AG04449 (cell line): ENCODE measurements at regions not wholly inside any gene's neighbourhood (a gene's known extent, or its start where the extent isn't known, plus 50 kb on each side); places are given as distances from the start of the nearest gene placed in this dataset.

Experiments
- CTCF ChIA-PET: fragments of 350-600 bp; formaldehyde crosslinking; extraction: SDS; loops from one replicate; lab custom pipeline; 2021; ENCODE audit warnings: antibody characterized with exemption; lab: Yijun Ruan, JAX
- POLR2A ChIA-PET: fragments of 400-600, 350-600 bp; formaldehyde crosslinking; extraction: SDS; loops from one replicate; lab custom pipeline; 2020; ENCODE audit warnings: antibody characterized with exemption, inconsistent platforms; lab: Yijun Ruan, JAX
- DNase-seq: peaks from one replicate; pipeline ENCODE4 v3.0.0-alpha.2; 2010; ENCODE audit warnings: low read depth, low spot score
- H3K4me3 ChIP-seq: 2 replicates; pipeline ENCODE4 v1.5.1; 2011; ENCODE audit warnings: low read depth, mild to moderate bottlenecking, control low read depth, low read length
- TF ChIP-seq, protein P1 (sequence below): IDR thresholded peaks from one replicate; pipeline ENCODE4 v1.5.1; 2011; ENCODE audit warnings: mild to moderate bottlenecking, moderate library complexity, low read length, control low read depth, inconsistent platforms; ENCODE audit not compliant: insufficient read depth; ENCODE audit errors: missing control alignments

DNA sequence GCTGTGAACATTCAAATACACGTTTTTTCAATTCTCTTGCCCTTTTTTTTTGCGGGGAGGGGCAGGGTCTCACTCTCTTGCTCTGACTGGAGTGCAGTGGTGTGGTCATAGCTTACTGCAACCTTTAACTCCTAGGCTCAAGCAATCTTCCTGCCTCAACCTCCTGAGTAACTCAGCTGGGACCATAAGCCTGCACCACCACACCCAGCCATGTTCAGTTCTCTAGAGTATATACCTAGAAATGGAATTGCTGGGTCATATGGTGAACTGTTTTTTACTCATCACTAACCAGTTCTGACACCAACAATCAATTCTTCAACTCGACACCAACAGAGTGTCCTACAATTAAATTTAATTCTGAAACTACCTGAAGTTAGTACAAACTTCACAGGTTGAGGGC lies 85.5 kb upstream of the ZNF169 start:
- H3K4me3 ChIP-seq: no peak overlapping the region
- CTCF ChIA-PET: interaction anchor here (1.0 to 1.9 kb wide), 2 partner anchors 107 to 109 kb away, joined by 4 to 6 read pairs; no protein-coding TSS in a partner anchor
- TF ChIP-seq, protein P1, sequence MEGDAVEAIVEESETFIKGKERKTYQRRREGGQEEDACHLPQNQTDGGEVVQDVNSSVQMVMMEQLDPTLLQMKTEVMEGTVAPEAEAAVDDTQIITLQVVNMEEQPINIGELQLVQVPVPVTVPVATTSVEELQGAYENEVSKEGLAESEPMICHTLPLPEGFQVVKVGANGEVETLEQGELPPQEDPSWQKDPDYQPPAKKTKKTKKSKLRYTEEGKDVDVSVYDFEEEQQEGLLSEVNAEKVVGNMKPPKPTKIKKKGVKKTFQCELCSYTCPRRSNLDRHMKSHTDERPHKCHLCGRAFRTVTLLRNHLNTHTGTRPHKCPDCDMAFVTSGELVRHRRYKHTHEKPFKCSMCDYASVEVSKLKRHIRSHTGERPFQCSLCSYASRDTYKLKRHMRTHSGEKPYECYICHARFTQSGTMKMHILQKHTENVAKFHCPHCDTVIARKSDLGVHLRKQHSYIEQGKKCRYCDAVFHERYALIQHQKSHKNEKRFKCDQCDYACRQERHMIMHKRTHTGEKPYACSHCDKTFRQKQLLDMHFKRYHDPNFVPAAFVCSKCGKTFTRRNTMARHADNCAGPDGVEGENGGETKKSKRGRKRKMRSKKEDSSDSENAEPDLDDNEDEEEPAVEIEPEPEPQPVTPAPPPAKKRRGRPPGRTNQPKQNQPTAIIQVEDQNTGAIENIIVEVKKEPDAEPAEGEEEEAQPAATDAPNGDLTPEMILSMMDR: no peak
- DNase-seq: no peak
- POLR2A ChIA-PET: interaction anchor here (1.5 kb wide), 1 partner anchor 14 kb away, joined by 3 read pairs; no protein-coding TSS in a partner anchor

- no peak overlapping the region for H3K4me3 ChIP-seq
- CTCF ChIA-PET: interaction anchor here (1.0 to 1.9 kb wide), 2 partner anchors 108 to 110 kb away, joined by 4 to 6 read pairs; no protein-coding TSS in a partner anchor
- TF ChIP-seq, protein P1: no peak
- POLR2A ChIA-PET: interaction anchor here (1.5 kb wide), 1 partner anchor 15 kb away, joined by 3 read pairs; no protein-coding TSS in a partner anchor
- no peak for DNase-seq
Measured at GRCh38 chr9:94174164-94174563, 84.9 kb upstream of the ZNF169 start.

GRCh38 chr9:94175669-94176068 lies 83.4 kb upstream of the ZNF169 start:
- no peak overlapping the region for H3K4me3 ChIP-seq
- ChIA-PET CTCF (no interaction called here), POLR2A (no interaction called here)
- DNase-seq: no peak
- TF ChIP-seq, protein P1: no peak

GRCh38 chr9:94176608-94177007 lies 82.5 kb upstream of the ZNF169 start:
- no peak overlapping the region for H3K4me3 ChIP-seq
- ChIA-PET CTCF (interaction anchor here (1.1 kb wide), 1 partner anchor 112 kb away, joined by 3 read pairs; no protein-coding TSS in a partner anchor), POLR2A (interaction anchor here (0.8 kb wide), 1 partner anchor 19 kb away, joined by 4 read pairs; no protein-coding TSS in a partner anchor)
- no peak for DNase-seq
- TF ChIP-seq, protein P1: no peak

- CTCF ChIA-PET: interaction anchor here (0.8 to 1.5 kb wide), 3 partner anchors 10 to 165 kb away, joined by 3 read pairs; no protein-coding TSS in a partner anchor
- POLR2A ChIA-PET: no interaction called here
- TF ChIP-seq, protein P1: no peak
- DNase-seq: no peak
- no peak overlapping the region for H3K4me3 ChIP-seq
Measured at GRCh38 chr9:94178927-94179326, 80.2 kb upstream of the ZNF169 start.

DNA sequence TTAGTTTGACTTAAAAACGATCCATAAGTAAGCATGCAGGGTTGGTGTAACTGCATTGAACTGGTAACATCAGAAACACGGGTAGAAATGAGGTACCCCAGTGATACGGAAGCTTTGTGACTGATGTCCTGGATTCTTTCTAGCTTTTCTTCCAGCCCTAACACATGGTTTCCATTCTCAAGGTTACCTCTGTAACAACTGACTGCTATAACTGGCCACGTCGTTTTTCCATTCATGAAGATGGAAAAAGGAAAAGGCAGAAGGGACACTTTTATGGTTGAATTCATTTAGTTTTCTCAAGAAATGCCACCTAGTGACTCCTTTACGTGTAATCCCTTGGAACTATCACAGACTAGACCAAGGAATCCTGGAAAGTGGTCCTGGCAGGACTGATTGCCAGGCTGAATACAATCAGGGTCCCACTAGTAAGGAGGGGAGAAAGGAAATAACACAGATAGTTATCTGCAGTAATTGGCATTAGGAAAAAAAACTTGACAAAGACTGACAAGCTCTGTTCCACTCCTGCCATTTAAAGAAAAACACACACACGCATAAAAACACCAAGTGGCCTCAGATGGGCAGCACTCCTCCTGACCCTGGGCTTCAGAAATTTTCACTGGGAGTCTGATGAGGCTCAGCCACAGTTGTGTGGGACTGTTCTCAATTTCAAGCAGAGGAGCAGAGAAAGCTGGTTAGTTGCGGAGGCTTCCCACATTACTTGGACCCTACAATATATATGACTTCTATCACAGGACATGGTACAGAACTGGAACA lies 77.5 kb upstream of the ZNF169 start:
- DNase-seq: no peak
- no peak overlapping the region for H3K4me3 ChIP-seq
- POLR2A ChIA-PET: no interaction called here
- CTCF ChIA-PET: interaction anchor here (0.6 to 1.6 kb wide), 4 partner anchors 11 to 167 kb away, joined by 3 to 6 read pairs (median 3); no protein-coding TSS in a partner anchor
- TF ChIP-seq, protein P1: no peak
